ENCODE measurements at regions not wholly inside any gene's neighbourhood (a gene's known extent, or its start where the extent isn't known, plus 50 kb on each side); places are given as distances from the start of the nearest gene placed in this dataset.

DNA sequence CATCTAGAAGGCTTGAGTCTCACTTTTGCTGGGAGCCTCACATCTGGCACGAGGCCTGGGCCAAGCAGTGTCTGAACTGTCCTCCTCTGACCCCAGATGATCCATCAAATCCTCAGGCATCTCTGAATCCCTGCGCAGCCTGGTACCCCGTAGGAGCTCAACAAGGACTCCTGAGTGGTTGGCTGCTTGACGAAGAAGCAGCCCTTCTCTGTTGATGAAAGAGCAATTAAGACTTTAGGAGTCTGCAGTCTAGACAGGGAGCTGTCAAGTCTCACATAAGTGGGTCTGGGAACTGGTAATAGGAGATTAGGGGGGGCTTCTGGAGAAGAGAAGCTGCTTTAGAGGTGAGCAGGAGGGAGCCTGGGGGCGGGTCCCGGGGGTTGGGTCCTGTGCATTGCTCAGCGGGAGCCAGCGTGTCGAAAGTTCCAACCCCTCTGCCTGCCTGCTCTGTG lies 326.0 kb downstream of the RPS24 start:
- TF ChIP-seq, protein P1, sequence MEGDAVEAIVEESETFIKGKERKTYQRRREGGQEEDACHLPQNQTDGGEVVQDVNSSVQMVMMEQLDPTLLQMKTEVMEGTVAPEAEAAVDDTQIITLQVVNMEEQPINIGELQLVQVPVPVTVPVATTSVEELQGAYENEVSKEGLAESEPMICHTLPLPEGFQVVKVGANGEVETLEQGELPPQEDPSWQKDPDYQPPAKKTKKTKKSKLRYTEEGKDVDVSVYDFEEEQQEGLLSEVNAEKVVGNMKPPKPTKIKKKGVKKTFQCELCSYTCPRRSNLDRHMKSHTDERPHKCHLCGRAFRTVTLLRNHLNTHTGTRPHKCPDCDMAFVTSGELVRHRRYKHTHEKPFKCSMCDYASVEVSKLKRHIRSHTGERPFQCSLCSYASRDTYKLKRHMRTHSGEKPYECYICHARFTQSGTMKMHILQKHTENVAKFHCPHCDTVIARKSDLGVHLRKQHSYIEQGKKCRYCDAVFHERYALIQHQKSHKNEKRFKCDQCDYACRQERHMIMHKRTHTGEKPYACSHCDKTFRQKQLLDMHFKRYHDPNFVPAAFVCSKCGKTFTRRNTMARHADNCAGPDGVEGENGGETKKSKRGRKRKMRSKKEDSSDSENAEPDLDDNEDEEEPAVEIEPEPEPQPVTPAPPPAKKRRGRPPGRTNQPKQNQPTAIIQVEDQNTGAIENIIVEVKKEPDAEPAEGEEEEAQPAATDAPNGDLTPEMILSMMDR (conservative IDR thresholded peaks at IDR 0.05 in 1 of 2, IDR thresholded peaks at IDR 0.05 in 1 of 2; ENCODE audit: extremely low read depth in 1 of 2, insufficient read depth in 1 of 2, low read depth in 1 of 2, low read length in 2 of 2) = no peak
- no peak for TF ChIP-seq EZH2 (IDR thresholded peaks at IDR 0.05; ENCODE audit: borderline replicate concordance, low read length)

Measured in mammary epithelial cell (primary cell).